Parathyroid adenoma (tissue), 2 donors: ENCODE measurements at regions not wholly inside any gene's neighbourhood (a gene's known extent, or its start where the extent isn't known, plus 50 kb on each side); places are given as distances from the start of the nearest gene placed in this dataset.

Experiments
- H2AFZ ChIP-seq: fragments of 300-600 bp; sonication (generic); one replicate; pipeline ENCODE4 v1.7.0; 2017; ENCODE audit warnings: antibody characterized with exemption, mild to moderate bottlenecking
- H3K27ac ChIP-seq: fragments of 300-600 bp; sonication (generic); one replicate; pipeline ENCODE4 v1.7.0; 2017
- H3K27me3 ChIP-seq: fragments of 300-600 bp; sonication (generic); one replicate; pipeline ENCODE4 v1.7.0; 2017; ENCODE audit warnings: low read length; ENCODE audit not compliant: control insufficient read depth, insufficient read depth
- H3K36me3 ChIP-seq: fragments of 300-600 bp; sonication (generic); one replicate; pipeline ENCODE4 v1.7.0; 2017; ENCODE audit warnings: low read length; ENCODE audit not compliant: control insufficient read depth, insufficient read depth
- H3K4me1 ChIP-seq: fragments of 300-600 bp; sonication (generic); one replicate; pipeline ENCODE4 v1.7.0; 2017; ENCODE audit warnings: control low read depth
- H3K4me2 ChIP-seq: fragments of 300-600 bp; sonication (generic); one replicate; pipeline ENCODE4 v1.7.0; 2017; ENCODE audit warnings: low read length
- H3K4me3 ChIP-seq: fragments of 300-600 bp; sonication (generic); one replicate; pipeline ENCODE4 v1.7.0; 2017; ENCODE audit warnings: low read depth, low read length
- H3K79me2 ChIP-seq: fragments of 300-600 bp; sonication (generic); one replicate; pipeline ENCODE4 v1.7.0; 2017; ENCODE audit warnings: control low read depth
- H3K9ac ChIP-seq: fragments of 300-600 bp; sonication (generic); one replicate; pipeline ENCODE4 v1.7.0; 2017; ENCODE audit warnings: mild to moderate bottlenecking
- H3K9me3 ChIP-seq: fragments of 300-600 bp; sonication (generic); one replicate; pipeline ENCODE4 v1.7.0; 2017; ENCODE audit warnings: low read length; ENCODE audit not compliant: control insufficient read depth
- TF ChIP-seq, protein P1 (sequence below): fragments of 300-600 bp; sonication (generic); IDR thresholded peaks from one replicate; pipeline ENCODE4 v1.7.0; 2017; ENCODE audit warnings: antibody characterized with exemption, mild to moderate bottlenecking
- donor health status: primary hyperparathyroidism.

GRCh38 chr2:103293742-103294077 lies 531.9 kb downstream of the TMEM182 start:
- Histone ChIP-seq H3K4me2 (no peak overlapping the region), H3K79me2 (no peaks in the 10 kb centered on the region), H3K4me1 (no peaks in the 10 kb centered on the region), H3K27me3 (no peaks in the 10 kb centered on the region), H3K9me3 (no peaks in the 10 kb centered on the region), H2AFZ (no peak overlapping the region), H3K9ac (no peak overlapping the region), H3K4me3 (no peak overlapping the region), H3K27ac (no peak overlapping the region), H3K36me3 (no peaks in the 10 kb centered on the region)
- TF ChIP-seq, protein P1, sequence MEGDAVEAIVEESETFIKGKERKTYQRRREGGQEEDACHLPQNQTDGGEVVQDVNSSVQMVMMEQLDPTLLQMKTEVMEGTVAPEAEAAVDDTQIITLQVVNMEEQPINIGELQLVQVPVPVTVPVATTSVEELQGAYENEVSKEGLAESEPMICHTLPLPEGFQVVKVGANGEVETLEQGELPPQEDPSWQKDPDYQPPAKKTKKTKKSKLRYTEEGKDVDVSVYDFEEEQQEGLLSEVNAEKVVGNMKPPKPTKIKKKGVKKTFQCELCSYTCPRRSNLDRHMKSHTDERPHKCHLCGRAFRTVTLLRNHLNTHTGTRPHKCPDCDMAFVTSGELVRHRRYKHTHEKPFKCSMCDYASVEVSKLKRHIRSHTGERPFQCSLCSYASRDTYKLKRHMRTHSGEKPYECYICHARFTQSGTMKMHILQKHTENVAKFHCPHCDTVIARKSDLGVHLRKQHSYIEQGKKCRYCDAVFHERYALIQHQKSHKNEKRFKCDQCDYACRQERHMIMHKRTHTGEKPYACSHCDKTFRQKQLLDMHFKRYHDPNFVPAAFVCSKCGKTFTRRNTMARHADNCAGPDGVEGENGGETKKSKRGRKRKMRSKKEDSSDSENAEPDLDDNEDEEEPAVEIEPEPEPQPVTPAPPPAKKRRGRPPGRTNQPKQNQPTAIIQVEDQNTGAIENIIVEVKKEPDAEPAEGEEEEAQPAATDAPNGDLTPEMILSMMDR: no peak

DNA sequence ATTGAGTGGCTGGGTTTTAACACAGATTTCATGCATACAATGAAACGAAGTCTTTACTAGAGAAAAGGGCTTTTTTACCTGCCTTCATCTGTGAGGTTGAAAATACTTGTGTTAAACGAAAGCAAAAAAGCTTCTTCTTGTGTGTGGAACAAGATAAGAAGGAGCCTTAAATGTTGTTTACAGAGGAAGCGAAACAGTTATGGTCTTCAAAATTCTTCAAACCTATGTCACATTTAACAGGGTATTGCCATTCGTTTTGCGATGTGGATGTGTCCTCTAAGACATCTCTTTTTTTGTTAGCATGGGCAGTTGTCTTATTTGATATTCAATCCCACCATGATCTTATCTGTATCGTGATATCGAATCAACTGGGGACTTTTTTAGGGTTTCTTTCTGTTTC lies 532.6 kb downstream of the TMEM182 start:
- H3K36me3 ChIP-seq: no peaks in the 10 kb centered on the region
- no peak overlapping the region for H3K4me3 ChIP-seq
- no peak overlapping the region for H3K4me2 ChIP-seq
- H3K9me3 ChIP-seq: no peaks in the 10 kb centered on the region
- no peaks in the 10 kb centered on the region for H3K79me2 ChIP-seq
- no peak overlapping the region for H3K27ac ChIP-seq
- no peaks in the 10 kb centered on the region for H3K27me3 ChIP-seq
- H3K4me1 ChIP-seq: no peaks in the 10 kb centered on the region
- TF ChIP-seq, protein P1: no peak
- no peak overlapping the region for H3K9ac ChIP-seq
- no peak overlapping the region for H2AFZ ChIP-seq

GRCh38 chr2:103295591-103295990 lies 533.8 kb downstream of the TMEM182 start:
- H2AFZ ChIP-seq: no peak overlapping the region
- no peaks in the 10 kb centered on the region for H3K27me3 ChIP-seq
- H3K79me2 ChIP-seq: no peaks in the 10 kb centered on the region
- no peak overlapping the region for H3K4me3 ChIP-seq
- H3K9ac ChIP-seq: no peak overlapping the region
- H3K4me1 ChIP-seq: no peaks in the 10 kb centered on the region
- H3K4me2 ChIP-seq: no peak overlapping the region
- no peaks in the 10 kb centered on the region for H3K36me3 ChIP-seq
- no peak overlapping the region for H3K27ac ChIP-seq
- no peaks in the 10 kb centered on the region for H3K9me3 ChIP-seq
- TF ChIP-seq, protein P1: no peak

- H3K27me3 ChIP-seq: no peaks in the 10 kb centered on the region
- H3K4me3 ChIP-seq: no peak overlapping the region
- no peak overlapping the region for H3K27ac ChIP-seq
- TF ChIP-seq, protein P1: no peak
- no peak overlapping the region for H2AFZ ChIP-seq
- H3K4me1 ChIP-seq: no peaks in the 10 kb centered on the region
- H3K9ac ChIP-seq: no peak overlapping the region
- H3K9me3 ChIP-seq: no peaks in the 10 kb centered on the region
- H3K79me2 ChIP-seq: no peaks in the 10 kb centered on the region
- no peaks in the 10 kb centered on the region for H3K36me3 ChIP-seq
- no peak overlapping the region for H3K4me2 ChIP-seq
Measured at GRCh38 chr2:103324671-103325070, 562.8 kb downstream of the TMEM182 start.

DNA sequence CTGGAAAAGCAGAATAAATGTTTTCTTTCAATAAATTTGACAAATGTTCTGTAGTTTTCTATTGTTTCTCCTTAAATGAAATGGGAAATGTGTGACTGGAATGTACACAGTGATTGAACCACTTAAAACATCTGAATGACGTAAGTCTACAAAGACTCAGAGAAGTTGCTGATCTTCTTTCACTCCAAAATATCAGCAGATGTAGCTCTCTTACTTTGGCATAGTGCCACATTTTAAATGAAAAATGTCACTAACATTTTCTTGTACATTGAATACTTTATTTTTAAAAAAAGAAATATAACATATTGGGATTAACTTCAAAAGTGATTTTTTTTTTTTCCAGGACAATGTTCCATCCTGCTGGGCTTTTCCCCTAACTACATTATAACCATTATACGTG lies 565.6 kb downstream of the TMEM182 start:
- Histone ChIP-seq H3K9ac (no peak overlapping the region), H3K79me2 (no peaks in the 10 kb centered on the region), H3K27me3 (no peaks in the 10 kb centered on the region), H3K9me3 (no peaks in the 10 kb centered on the region), H2AFZ (no peak overlapping the region), H3K4me1 (no peaks in the 10 kb centered on the region), H3K4me3 (no peak overlapping the region), H3K4me2 (no peak overlapping the region), H3K36me3 (no peaks in the 10 kb centered on the region), H3K27ac (no peak overlapping the region)
- TF ChIP-seq, protein P1: no peak
